HT1080 (cell line): ENCODE measurements at regions not wholly inside any gene's neighbourhood (a gene's known extent, or its start where the extent isn't known, plus 50 kb on each side); places are given as distances from the start of the nearest gene placed in this dataset.
"Not testable (repeated sequence)": the region's sequence is repeated elsewhere in the genome, so short reads cannot be mapped to it uniquely, and the experiment has no call there.

Source experiments
- DNase-seq: peaks from one replicate; pipeline ENCODE4 v3.0.0-alpha.2; 2015; ENCODE audit warnings: low read depth

DNA sequence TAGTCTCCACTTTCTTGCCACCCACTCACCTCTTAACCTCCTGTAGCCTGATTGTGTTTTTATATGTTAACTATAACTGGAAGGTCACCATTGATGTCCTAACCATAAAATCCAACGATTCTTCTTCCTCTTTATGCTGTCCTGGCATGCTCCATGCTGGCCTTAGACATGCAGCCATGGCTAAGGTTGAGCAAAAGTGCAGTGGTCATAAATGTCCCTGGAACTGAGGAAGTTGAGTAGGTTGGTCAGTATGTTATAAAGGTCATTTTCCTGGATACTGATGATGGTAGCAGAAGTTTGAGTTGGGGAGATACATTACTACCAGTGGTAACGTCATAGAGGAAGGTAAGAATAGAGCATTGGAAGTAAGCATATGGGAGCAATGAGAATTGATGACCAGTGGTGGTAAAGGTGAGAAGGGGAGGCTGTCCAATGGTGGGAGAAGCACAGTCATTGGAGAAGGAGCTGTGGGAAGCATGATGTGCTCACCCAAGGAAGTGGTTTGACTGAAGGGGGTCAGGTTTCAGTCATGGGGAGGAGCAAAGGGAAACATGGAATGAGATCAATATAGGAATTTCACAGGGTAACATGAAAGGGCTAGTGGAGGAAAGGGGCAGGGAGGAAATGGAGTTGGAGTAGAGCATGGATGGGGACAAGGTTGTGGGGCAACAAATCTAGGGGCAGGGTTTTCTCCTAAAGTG, 240.8 kb downstream of the DACT1 start:
- peak; percentile 71 for DNase-seq

DNA sequence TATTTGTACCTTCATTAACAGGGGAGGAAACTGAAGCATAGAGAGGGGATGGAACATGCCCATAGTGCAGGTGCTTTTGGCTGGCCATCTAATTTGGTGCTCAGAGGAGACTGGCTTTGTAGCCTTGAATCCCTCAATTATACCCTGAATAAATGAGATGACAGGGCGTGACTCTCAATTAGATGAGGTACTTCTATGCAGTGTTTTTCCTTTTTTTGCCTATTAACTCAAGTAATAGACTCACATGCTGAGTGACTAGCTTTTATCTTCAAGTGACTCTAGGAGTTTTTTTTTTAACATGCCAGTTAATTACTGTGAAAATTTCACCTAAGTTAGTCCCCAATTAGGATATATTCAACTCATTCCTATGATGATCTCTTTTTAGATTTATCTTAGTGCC, 243.7 kb downstream of the DACT1 start:
- DNase-seq, result no peak

DNA sequence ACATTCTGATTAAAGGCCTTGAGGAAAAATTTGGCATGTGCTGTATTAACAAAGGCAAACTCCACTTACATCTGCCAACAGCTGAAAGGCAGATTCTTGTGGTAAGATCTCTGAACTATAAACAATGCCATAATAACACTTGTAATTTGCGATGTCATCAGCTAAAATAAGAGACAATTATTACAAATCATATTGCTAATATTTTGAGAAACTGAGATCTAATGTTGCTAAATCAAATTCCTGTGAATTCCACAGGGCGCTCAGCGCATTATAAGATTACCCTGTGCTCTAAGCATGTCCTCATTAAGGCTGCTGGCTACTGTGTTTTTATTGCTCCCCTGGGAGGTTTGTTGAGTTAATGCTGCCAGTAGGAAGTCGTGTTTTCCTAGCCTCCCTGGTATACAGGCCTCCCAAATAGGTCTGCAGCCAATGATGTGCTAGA, 244.8 kb downstream of the DACT1 start:
- no peak for DNase-seq

DNA sequence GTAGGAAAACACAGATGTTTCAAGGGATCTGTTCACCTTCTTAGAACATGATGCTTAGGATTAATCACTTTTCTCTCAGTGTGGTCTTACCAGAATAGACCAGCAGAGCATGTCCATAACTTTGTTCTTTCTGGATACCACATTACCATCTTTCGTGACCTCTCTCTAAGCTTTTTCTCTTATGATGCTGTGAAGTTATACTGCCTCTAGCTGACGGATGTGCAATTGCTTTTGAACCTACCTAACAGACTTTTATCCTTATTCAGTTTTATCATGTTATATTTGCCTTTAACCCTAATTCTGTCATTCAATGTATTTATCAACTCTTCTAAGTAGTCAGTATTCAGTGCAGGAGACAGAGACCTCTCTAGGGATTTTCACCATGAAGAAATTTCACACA, 246.7 kb downstream of the DACT1 start:
- DNase-seq, result no peak

DNA sequence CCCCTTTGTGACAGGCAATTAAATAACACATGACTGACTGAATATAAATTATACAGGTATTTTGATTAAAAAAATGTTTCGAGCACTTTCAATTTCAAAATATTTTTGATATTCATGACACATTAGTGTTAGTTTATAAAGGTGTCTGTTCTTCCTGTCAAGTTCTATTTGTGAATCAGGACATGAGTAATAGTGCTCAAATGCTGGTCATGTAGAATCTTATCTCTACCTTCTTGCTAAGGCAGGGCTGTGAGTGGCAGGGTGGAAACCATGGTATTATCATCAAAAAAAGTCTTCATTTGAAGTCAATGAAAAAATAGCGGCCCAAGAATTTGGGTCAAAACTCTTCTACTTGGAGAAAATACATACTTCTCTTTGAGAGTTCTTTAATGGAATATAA, 250.2 kb downstream of the DACT1 start:
- DNase-seq, result peak; percentile 46

DNA sequence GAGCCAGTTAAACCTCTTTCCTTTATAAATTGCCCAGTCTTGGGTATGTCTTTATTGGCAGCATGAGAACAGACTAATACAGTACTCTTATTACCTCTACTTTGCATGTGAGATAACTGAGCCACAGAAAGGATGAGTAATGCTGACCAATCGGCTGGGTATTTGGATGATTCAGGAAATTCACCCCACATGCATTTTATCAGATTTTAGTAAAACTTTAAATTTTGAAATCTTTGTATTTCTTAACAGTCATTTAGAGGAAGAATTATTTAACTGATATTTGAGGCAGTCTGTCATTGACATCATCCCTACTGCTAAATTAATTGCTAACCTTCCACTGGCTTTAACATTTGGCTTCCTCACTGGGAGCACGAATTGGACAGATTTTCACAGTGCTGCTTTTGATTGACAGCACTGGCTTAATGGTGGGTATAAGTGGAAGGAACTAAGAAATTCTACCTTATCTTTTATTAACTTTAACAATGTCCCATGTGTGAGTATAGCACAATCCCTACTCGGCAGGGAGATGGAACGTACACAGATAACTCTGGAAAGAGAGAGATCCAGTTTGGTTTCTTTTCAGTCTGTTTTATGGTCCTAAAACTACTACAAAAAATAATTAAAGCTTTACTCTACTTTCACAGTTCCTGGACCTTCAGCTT, 261.0 kb downstream of the DACT1 start:
- DNase-seq, result peak; percentile 94

DNA sequence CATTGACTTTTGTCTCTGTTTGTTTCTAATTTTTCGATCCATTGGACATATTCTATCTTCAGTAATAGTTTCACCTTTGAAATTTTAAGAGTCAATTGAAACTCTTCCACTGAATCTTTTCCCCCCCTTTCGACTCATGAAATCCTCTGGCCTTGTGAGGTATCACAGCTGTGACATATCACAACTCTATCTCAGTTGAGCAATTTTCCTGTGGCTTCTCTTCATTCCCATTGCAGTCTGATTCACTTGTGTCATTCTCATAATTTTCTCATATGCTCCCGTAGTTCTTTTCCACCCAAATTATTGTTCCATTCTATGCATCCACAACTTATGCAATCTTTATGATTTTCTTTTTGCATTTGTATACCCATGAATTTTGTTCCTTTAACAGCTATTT, 261.6 kb downstream of the DACT1 start:
- DNase-seq, result peak; percentile 65

DNA sequence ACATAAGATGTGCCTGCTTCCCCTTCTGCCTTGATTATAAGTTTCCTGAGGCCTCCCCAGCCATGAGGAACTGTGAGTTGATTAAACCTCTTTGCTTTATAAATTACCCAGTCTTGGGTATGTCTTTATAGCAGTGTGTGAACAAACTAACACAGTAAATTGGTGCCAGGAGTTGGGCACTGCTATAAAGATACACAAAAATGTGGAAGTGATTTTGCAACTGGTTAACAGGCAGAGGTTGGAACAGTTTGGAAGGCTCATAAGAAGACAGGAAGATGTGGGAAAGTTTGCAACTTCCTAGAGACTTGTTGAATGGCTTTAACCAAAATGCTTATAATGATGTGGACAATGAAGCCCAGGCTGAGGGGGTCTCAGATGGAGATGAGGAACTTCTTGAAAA, 264.1 kb downstream of the DACT1 start:
- no peak for DNase-seq

DNA sequence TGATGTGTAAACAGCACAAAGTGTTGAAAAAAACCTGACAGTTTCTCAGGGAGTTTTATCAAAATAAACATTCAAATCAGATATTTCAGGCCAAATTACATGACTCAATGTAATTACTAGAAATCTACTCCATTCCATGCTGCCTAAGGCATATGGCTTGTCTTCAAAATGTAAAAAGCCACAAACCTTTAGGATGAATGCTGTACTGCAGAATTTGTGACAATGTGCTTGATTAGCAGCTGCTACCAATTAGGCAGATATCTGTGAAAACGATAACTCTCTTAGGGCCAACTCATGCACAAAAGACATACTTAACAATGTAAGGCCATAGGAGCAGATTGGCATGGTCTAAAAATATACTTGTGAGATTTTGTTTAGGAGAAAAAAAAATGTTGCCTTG, 267.0 kb downstream of the DACT1 start:
- no peak for DNase-seq

DNA sequence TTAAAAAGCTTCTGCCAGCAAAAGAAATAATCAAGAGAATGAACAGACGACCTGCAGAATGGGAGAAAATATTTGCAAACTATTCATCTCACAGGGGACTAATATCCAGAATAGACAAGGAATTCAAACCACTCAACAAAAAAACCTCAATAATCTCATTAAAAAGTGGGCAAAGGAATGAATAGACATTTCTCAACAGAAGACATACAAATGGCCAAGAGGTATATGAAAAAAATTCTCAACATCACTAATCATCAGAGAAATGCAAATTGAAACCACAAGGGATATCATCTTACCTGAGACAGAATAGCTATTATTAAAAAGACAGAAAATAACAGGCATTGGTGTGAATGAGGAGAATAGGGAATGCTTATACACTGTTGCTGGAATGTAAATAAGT, 270.0 kb downstream of the DACT1 start:
- DNase-seq, result peak; percentile 34

DNA sequence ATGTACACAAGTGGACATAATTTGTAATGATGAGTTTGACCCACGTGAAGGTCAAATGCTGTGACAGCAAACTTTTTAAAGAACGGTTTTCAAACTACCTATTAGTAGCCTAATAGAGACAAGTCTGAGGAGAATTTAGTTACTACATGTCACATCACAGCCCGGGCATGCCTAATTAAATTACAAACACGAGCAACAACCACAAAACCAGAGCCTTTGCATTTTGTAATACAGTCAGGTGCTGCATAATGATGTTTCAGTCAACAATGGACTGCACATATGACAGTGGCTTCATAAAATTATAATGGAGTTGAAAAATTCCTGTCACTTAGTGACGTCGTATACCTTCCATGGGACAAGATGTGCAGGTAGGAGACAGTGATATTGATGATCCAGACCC, 274.5 kb downstream of the DACT1 start:
- no peak for DNase-seq

DNA sequence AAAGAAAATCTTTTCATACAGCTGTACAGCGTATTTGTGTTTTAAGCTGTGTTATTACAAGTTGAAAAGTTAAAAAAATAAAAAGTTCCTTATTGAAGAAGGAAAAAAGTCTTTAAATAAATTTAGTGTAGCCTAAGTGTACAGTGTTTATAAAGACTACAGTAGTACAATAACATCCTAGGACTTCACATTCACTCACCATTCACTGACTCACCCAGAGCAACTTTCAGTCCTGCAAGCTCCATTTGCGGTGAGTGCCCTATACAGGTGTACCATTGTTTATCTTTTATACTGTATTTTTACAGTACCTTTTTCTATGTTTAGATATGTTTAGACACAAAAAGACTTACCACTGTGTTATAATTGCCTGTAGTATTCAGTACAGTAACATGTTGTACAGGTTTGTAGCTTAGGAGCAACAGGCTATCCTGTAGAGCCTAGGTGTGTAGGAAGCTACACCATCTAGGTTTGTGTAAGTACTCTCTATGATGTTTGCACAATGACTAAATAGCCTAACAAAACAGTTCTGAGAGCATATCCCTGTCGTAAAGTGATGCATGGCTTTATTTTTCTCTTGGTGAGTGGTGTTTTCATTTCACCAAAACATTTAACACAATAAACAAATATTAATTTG, 275.2 kb downstream of the DACT1 start:
- DNase-seq, result no peak

DNA sequence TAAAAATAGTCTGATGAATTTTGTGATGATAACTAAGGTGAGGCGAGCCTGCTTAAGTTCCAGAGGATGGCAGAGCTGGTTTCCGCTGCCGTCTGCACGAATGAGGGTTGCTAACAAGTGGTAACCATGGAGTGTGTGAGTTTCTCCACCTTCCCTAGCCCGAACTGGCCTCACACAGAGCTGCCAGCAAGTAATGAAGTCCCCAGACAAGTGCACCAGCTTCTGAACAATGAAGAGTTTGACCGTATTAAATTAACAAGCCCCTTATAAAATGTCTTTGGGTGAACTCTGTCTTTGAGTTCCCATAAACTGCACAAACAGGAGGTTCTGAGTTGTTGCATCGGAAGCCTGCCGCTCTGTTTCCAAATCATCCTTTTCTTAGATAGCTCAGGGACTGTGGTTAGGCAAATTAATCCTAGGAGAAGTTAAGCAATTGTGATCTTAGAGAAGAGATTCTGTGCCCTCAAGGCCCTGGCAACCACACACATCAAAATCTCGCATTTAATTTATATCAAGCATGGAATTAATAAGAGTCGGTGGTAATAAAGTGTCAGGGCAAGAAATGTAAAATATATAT, 274.1 kb upstream of the DAAM1 start:
- no peak for DNase-seq

DNA sequence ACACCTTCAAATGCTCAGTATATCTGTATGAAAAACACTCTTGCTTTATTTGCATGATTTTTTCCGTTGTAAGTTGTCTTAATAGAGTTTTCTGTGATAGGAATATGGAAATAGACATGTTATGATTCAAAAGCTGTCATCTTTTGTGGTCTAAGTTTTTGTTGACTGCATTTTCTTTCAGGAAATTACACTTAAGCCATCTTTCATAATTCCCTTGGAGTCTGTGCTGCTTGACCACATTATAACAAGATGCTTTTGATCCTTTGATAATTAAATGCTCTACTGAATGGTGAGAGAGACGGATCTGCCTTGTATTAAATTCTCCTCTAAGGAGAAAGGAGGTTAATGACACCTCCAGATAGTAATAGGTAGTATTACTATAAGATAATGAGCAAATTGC, 272.8 kb upstream of the DAAM1 start:
- no peak for DNase-seq

DNA sequence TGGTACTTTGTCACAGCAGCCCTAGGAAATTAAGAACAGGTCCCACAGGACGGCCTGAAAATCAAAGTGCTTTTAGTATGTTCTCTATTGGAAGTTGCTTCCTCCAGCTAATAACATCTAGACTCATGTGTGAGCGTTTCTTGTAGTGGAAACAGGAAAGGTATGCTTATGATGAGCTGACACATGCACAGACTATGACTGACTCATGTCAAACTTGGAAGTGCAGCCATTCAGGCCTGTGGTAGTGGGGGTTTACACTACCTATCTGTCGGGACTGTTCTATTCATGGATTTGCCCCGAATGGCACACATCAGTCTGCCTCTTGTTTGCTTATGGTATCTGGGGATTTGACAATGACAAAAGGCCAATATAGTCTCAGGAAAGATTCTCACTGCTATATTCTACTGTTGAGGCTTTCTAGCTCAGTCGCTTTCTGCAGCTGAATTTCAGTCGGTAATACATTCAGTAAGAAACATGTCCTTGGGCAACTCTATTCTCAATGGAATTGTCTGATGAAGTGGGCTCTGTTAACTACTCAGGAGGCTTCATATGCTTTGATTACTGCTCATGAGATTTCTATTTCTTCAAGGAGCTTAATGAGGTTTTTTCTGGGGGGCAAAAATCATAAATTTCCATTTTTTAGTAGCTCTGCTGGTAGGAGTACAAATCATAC, 270.3 kb upstream of the DAAM1 start:
- peak; percentile 81 for DNase-seq

DNA sequence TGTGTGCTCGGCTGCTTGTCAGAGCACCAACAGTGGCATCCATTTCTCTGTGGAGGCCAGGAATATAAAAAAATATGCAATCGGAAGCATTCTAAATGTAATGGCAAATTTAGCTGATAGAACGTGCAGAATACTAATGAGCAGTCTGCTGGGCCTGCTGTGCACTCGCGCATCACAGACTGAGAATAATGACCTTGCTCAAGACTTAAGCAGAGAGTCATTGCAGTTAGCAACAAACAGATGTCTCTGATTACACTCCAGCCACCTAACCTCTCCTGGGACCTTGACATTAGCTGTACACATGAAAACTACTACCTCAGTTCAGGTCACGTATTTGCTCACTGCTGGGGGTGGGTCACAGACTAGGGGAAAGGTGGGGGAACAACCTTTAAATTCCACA, 269.2 kb upstream of the DAAM1 start:
- DNase-seq, result no peak

DNA sequence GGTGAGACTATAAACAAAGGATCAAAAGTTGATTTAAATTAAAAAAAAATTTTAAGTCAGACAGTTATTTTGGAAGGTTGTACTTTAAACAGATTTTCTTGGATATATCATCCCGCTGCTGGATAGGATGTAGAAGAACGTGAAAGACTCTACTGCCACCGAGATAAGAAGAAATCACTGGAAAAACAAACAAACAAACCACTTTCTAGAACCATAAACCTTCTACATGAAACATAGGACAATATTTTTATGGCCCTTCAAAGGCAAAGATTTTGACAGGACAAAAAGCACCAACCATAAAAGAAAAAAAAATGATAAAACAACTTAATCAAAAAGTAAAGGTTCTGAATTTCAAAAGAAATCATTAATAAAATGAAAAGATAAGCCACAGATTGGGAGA, 268.2 kb upstream of the DAAM1 start:
- no peak for DNase-seq

DNA sequence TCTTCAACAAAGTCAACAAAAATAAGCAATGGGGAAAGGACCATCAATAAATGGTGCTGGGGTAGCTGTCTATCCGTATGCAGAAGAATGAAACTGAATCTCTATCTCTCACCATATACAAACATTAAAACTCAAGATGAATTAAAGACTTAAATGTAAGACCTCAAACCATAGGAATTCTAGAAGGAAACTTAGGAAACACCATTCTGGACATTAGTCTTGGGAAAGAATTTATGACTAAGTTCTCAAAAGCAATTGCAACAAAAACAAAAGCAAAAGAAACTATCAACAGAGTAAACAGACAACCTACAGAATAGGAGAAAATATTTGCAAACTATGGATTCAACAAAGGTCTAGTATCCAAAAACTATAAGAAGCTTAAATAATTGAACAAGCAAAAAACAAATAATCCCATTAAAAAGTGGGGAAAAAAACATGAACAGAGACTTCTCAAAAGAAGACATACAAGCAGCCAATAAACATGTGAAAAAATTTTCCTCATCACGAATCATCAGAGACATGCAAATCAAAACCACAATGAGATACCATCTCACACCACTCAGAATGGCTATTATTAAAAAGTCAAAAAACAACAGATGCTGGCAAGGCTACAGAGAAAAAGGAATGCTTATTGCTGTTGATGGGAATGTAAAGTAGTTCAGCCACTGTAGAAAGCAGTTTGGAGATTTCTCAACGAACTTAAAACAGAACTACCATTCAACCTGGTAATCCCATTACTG, 266.1 kb upstream of the DAAM1 start:
- DNase-seq, result not testable (repeated sequence)

DNA sequence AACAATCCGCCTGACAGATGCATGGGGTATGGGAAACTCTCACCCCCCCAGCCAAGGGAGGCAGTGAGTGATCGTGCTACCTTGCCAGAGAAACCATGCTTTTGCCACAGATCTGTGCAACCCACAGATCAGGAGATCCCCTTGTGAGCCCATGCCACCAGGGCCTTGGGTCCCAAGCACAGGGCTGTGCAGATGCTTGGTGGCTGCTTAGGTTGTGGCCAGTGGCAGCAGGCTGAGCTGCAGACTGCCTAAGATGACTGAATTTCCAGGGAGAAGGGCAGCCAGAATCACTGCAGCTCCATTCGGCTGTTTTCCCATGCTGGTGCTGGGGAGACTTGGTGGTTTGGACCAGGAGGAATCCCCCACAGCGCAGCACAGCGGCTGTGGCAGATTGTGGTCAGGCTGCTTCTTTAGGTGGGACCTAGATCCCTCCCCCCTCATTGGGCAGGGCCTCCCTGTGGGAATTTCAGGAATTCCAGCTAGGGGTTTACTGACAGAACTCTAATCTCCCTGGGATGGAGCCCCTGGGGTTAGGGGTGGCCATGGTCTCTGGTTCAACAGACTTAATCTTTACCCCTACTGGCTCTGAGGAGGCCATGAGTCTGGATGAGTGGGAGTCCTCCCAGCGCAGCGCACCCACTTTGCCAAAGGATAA, 264.6 kb upstream of the DAAM1 start:
- no peak for DNase-seq

DNA sequence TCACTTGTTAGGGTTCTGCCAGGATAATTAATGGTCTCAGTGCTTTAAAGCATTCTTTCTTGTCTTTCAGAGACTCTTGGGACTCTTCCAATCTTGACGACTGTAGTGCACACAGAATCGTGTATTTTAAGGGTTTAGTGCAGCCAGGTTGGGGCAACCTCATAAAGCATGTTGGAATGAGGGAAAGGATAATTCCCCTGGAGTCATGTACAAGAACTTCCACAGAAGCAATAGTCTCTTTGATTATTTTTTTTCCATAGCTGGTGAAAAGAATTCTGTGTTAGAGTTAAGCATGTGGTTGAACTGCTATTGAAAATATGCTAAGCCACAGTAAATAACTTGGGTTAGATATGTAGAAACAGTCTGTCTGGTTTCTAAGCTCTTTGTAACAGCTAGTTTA, 246.8 kb upstream of the DAAM1 start:
- DNase-seq, result no peak

DNA sequence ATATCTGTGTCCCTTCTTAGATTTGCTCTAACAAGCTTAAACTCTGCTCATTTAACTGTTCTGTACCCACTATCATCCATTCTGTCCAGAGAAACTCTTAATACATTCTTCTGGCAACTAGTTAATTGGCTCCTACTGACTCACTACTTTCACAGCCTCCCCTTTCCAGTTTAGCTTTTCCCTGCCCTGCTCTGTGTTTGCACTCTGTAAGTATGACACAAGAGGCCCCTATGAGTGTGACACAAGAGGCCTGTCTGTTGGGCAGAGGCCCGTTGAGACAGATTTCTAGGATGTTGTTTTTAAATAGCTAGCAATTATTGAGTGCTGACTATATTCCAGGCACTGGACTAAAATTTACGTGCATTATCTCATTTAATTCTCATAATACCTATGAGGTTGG, 246.0 kb upstream of the DAAM1 start:
- DNase-seq, result no peak
